ENCODE measurements at regions not wholly inside any gene's neighbourhood (a gene's known extent, or its start where the extent isn't known, plus 50 kb on each side); places are given as distances from the start of the nearest gene placed in this dataset.

DNA sequence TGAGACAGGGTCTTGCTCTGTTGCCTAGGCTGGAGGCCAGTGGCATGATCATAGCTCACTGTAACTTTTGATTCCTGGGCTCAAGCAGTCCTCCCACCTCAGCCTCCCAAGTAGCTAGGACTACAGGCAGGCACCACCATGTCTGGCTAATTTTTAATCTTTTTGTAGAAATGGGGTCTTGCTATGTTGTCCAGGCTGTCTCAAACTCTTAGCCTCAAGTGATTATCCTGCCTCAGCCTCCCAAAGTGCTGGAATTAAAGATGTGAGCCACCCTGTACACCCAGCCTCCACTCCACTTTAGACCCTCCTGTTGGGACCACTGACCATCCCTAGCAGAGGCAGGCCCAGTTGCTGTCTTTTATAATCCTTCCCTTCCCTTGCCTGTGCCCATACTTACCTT, 63.3 kb upstream of the OSBPL8 start:
- no peak overlapping the region for H3K4me3 ChIP-seq
- H3K4me1 ChIP-seq, result peaks cover 0 to 7% (median 0%) of the 10 kb centered on the region in 3 donors
- H3K27ac ChIP-seq, result no peak overlapping the region
- H3K36me3 ChIP-seq, result no peaks in the 10 kb centered on the region
- H3K9me3 ChIP-seq, result no peaks in the 10 kb centered on the region
- no peak for ATAC-seq
- TF ChIP-seq, protein P1, sequence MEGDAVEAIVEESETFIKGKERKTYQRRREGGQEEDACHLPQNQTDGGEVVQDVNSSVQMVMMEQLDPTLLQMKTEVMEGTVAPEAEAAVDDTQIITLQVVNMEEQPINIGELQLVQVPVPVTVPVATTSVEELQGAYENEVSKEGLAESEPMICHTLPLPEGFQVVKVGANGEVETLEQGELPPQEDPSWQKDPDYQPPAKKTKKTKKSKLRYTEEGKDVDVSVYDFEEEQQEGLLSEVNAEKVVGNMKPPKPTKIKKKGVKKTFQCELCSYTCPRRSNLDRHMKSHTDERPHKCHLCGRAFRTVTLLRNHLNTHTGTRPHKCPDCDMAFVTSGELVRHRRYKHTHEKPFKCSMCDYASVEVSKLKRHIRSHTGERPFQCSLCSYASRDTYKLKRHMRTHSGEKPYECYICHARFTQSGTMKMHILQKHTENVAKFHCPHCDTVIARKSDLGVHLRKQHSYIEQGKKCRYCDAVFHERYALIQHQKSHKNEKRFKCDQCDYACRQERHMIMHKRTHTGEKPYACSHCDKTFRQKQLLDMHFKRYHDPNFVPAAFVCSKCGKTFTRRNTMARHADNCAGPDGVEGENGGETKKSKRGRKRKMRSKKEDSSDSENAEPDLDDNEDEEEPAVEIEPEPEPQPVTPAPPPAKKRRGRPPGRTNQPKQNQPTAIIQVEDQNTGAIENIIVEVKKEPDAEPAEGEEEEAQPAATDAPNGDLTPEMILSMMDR (IDR thresholded peaks at IDR 0.05), result no peak
- TF ChIP-seq POLR2A (IDR thresholded peaks at IDR 0.05) (no peak), EP300 (IDR thresholded peaks at IDR 0.05) (no peak), POLR2AphosphoS5 (IDR thresholded peaks at IDR 0.05) (no peak)
- H3K27me3 ChIP-seq, result no peaks in the 10 kb centered on the region

DNA sequence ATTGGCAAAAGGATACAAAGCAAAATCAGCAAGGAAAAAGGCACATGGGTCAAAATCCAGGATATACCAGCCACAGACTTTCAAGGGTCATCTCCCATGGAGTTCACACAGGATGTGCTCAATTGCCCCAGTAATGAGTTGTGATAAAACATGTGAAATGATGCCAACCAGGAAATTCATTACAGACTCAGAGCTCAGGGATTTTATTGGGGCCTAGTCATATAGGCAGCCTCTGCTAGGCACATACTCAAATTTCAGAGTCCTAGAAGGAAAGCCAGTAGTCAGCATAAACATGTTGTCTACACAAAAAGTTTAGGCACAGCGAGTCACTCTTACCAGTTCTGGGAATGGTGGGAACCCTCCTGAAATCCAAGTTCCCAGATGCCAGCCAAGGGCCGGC, 64.4 kb upstream of the OSBPL8 start:
- H3K27me3 ChIP-seq, result no peaks in the 10 kb centered on the region
- TF ChIP-seq EP300 (IDR thresholded peaks at IDR 0.05) (no peak), POLR2A (IDR thresholded peaks at IDR 0.05) (no peak), POLR2AphosphoS5 (IDR thresholded peaks at IDR 0.05) (no peak)
- TF ChIP-seq, protein P1 (IDR thresholded peaks at IDR 0.05), result no peak
- H3K4me3 ChIP-seq, result no peak overlapping the region

DNA sequence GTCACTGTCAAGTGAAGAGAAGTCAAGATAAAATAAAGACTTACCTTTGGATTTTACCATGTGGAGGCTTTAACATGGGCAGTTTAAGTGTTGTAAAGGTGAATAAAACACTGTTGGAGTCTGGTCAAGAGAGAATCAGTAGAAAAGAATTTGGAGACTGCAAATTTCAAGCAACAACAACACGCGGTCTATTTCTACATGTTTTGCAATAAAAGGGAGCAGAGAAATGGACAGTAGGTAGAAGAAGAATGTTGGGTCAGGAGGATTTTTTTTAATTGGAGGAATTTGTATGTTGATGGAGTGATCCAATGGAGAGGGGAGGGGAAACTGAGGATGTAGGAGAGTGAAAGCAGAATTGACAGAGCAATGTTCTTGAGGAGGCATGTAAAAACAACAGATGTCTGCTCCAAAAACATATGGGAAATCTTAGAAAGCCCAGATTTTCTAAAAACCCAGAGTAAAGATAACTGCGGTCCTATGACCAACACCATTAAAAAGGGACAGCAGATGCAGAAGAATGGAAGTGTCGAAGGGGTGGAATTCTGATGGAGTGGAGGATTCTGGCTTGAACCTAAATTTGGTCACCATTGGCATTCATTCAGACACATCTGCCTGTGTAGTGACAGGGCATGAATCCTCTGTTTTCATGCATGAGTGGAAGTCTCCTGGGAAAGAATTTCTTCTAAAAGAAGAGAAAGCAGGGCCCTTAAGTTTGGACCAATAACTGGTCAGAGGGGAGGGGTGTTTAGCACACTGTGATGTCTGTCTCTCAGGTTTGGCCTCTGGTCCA, 68.0 kb upstream of the OSBPL8 start:
- H3K27ac ChIP-seq, result no peak overlapping the region
- ATAC-seq, result no peak

More for the DNA sequence above, 64.4 kb upstream of the OSBPL8 start:
- H3K4me1 ChIP-seq, result peaks cover 0 to 7% (median 0%) of the 10 kb centered on the region in 3 donors
- no peaks in the 10 kb centered on the region for H3K36me3 ChIP-seq
- no peaks in the 10 kb centered on the region for H3K9me3 ChIP-seq
- whole genome bisulfite sequencing, 2 donors (ENCODE audit: low coverage in 1 of 2), result 86 to 100% methylated on average over 2 of the region's 2 CpGs
- no peak for ATAC-seq
- H3K27ac ChIP-seq, result no peak overlapping the region

DNA sequence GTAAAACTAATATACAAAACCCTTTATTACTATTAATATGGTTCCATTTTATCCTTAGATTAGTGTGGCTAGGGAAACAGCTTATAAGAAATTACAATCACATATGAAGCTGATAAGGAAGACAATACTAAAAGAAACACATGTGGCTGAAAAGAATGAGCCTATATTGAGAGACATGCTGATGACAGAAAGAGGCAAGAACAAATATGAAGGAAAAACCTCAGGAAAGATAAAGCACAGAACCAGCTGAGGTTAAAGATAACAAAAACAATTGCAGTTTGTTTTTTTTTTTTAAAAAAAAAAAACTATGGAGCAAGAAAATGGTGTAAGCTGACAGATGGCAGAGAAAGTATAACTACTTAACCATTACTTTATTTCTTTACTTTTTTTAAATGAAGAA, 69.2 kb upstream of the OSBPL8 start:
- Histone ChIP-seq H3K27ac (no peak overlapping the region), H3K27me3 (no peaks in the 10 kb centered on the region)
- TF ChIP-seq POLR2A (IDR thresholded peaks at IDR 0.05) (no peak), POLR2AphosphoS5 (IDR thresholded peaks at IDR 0.05) (no peak), EP300 (IDR thresholded peaks at IDR 0.05) (no peak)
- TF ChIP-seq, protein P1 (IDR thresholded peaks at IDR 0.05), result no peak

More for the DNA sequence above, 68.0 kb upstream of the OSBPL8 start:
- WGBS, 2 donors (ENCODE audit: low coverage in 1 of 2), result 88 to 93% methylated on average over 4 of the region's 4 CpGs
- Histone ChIP-seq H3K4me3 (no peak overlapping the region), H3K27me3 (no peaks in the 10 kb centered on the region), H3K9me3 (no peaks in the 10 kb centered on the region), H3K36me3 (no peaks in the 10 kb centered on the region), H3K4me1 (no peaks in the 10 kb centered on the region)
- no peak for TF ChIP-seq EP300 (IDR thresholded peaks at IDR 0.05)
- TF ChIP-seq POLR2AphosphoS5 (IDR thresholded peaks at IDR 0.05), result no peak
- TF ChIP-seq, protein P1 (IDR thresholded peaks at IDR 0.05), result no peak
- no peak for TF ChIP-seq POLR2A (IDR thresholded peaks at IDR 0.05)

DNA sequence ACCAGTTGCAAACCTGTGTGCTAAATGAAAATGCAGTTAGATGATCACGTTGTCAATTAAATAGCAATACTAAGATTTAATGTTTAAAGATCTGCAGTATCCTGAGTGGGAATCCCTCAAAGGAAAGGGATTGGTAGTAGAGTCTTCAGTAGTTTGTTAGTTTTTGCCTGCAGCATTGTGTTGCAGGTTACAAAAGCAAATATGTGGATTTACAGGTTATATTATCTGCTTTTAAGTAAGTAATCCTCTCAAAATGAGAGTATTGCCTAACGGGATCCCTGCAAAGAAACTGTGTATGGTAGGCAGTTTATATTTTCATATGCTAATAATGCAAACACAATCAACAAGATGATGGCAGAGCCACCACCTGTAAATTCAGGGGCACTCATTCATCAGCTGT, 72.2 kb upstream of the OSBPL8 start:
- TF ChIP-seq POLR2A (IDR thresholded peaks at IDR 0.05), result no peak
- TF ChIP-seq, protein P1 (IDR thresholded peaks at IDR 0.05), result no peak
- TF ChIP-seq EP300 (IDR thresholded peaks at IDR 0.05), result no peak
- no peak for TF ChIP-seq POLR2AphosphoS5 (IDR thresholded peaks at IDR 0.05)
- Histone ChIP-seq H3K27ac (no peak overlapping the region), H3K27me3 (no peaks in the 10 kb centered on the region), H3K36me3 (no peaks in the 10 kb centered on the region), H3K4me1 (no peaks in the 10 kb centered on the region), H3K9me3 (no peaks in the 10 kb centered on the region), H3K4me3 (no peak overlapping the region)
- ATAC-seq, result no peak
- 90 to 93% methylated on average over 2 of the region's 2 CpGs for WGBS, 2 donors (ENCODE audit: low coverage in 1 of 2)

More for the DNA sequence above, 69.2 kb upstream of the OSBPL8 start:
- Histone ChIP-seq H3K4me3 (no peak overlapping the region), H3K36me3 (no peaks in the 10 kb centered on the region), H3K9me3 (no peaks in the 10 kb centered on the region), H3K4me1 (no peaks in the 10 kb centered on the region)
- no peak for ATAC-seq
